Fibroblast of lung (primary cell): ENCODE measurements at regions not wholly inside any gene's neighbourhood (a gene's known extent, or its start where the extent isn't known, plus 50 kb on each side); places are given as distances from the start of the nearest gene placed in this dataset.
"Not testable (repeated sequence)": the region's sequence is repeated elsewhere in the genome, so short reads cannot be mapped to it uniquely, and the experiment has no call there.

ENCODE experiments used
- CTCF ChIP-seq, 2 donors: IDR thresholded peaks in 1 of 2; conservative IDR thresholded peaks in 1 of 2; 1 replicate in 1 of 2; 2 replicates in 1 of 2; pipeline ENCODE4 v1.5.1; 2011 to 2012; ENCODE audit warnings: low read length in 2 of 2, control low read depth in 1 of 2, inconsistent platforms in 1 of 2, low read depth in 1 of 2, mild to moderate bottlenecking in 1 of 2
- EZH2 ChIP-seq: IDR thresholded peaks from 2 replicates; pipeline ENCODE4 v1.5.1; 2012; ENCODE audit warnings: low read length, control low read depth, mild to moderate bottlenecking; ENCODE audit errors: missing control alignments

- TF ChIP-seq EZH2; CTCF (conservative IDR thresholded peaks at IDR 0.05 in 1 of 2, IDR thresholded peaks at IDR 0.05 in 1 of 2; ENCODE audit: low read depth in 1 of 2, low read length in 2 of 2): not testable (repeated sequence)
These were observed 963.6 kb upstream of the COX7C start for GRCh38 chr5:85654144-85654543.
